ENCODE measurements at regions not wholly inside any gene's neighbourhood (a gene's known extent, or its start where the extent isn't known, plus 50 kb on each side); places are given as distances from the start of the nearest gene placed in this dataset.

DNA sequence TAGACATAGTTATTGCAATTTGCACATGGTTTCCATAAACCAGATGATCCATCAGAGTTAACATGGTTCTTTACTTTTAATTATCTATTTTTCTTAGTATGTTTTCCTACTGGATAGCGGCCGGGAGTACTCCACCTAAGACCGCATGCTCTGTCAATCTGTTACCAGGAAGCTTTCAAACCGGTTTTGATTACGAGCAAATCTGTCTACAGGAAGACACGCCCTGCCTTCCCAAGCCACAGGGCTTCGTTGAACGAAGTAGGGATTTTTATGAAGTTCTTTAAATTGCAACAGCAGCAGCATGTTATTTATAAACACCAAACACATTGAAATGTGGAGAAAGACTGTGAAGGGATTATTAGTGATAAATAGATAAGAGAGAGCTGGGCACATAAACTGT, 283.3 kb upstream of the ROBO2 start:
- TF ChIP-seq, protein P1, sequence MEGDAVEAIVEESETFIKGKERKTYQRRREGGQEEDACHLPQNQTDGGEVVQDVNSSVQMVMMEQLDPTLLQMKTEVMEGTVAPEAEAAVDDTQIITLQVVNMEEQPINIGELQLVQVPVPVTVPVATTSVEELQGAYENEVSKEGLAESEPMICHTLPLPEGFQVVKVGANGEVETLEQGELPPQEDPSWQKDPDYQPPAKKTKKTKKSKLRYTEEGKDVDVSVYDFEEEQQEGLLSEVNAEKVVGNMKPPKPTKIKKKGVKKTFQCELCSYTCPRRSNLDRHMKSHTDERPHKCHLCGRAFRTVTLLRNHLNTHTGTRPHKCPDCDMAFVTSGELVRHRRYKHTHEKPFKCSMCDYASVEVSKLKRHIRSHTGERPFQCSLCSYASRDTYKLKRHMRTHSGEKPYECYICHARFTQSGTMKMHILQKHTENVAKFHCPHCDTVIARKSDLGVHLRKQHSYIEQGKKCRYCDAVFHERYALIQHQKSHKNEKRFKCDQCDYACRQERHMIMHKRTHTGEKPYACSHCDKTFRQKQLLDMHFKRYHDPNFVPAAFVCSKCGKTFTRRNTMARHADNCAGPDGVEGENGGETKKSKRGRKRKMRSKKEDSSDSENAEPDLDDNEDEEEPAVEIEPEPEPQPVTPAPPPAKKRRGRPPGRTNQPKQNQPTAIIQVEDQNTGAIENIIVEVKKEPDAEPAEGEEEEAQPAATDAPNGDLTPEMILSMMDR (IDR thresholded peaks at IDR 0.05), result no peak
- TF ChIP-seq POLR2A (IDR thresholded peaks at IDR 0.05), result no peak
